SU-DHL-6 (cell line): ENCODE measurements at regions not wholly inside any gene's neighbourhood (a gene's known extent, or its start where the extent isn't known, plus 50 kb on each side); places are given as distances from the start of the nearest gene placed in this dataset.

Experiments
- H2AFZ ChIP-seq: fragments of 200-600 bp; sonication (generic); 2 replicates; pipeline ENCODE4 v1.6.1; 2014; ENCODE audit warnings: low read depth, mild to moderate bottlenecking, moderate library complexity, mixed read lengths, antibody characterized with exemption, low read length; ENCODE audit not compliant: severe bottlenecking
- H3F3A ChIP-seq: fragments of 200-600 bp; shearing (Covaris generic); 2 replicates; pipeline ENCODE4 v1.6.0; 2016; ENCODE audit warnings: antibody characterized with exemption, mild to moderate bottlenecking; ENCODE audit not compliant: insufficient read depth
- H3K27ac ChIP-seq: fragments of 200-600 bp; sonication (generic); 2 replicates; pipeline ENCODE4 v1.5.1; 2016; ENCODE audit warnings: low read depth, mild to moderate bottlenecking, low read length, moderate library complexity, mixed read lengths
- H3K27me3 ChIP-seq: fragments of 200-600 bp; sonication (generic), shearing (Covaris generic); 2 replicates; pipeline ENCODE4 v1.6.0; 2014; ENCODE audit warnings: mild to moderate bottlenecking, low read length
- H3K36me3 ChIP-seq: fragments of 200-600 bp; sonication (generic); 2 replicates; pipeline ENCODE4 v1.6.1; 2014; ENCODE audit warnings: mild to moderate bottlenecking, low read length, mixed read lengths
- H3K4me2 ChIP-seq: fragments of 300-600, 200-600 bp; shearing (Covaris generic), sonication (generic); 2 replicates; pipeline ENCODE4 v1.6.0; 2014; ENCODE audit warnings: low read length, low read depth, mild to moderate bottlenecking; ENCODE audit not compliant: poor library complexity, severe bottlenecking
- H3K4me3 ChIP-seq: fragments of 200-600 bp; sonication (generic); 2 replicates; pipeline ENCODE4 v1.5.1; 2014; ENCODE audit warnings: antibody characterized with exemption, low read length, mild to moderate bottlenecking, mixed read lengths; ENCODE audit not compliant: insufficient read depth, poor library complexity, severe bottlenecking
- H3K79me2 ChIP-seq: fragments of 200-600 bp; sonication (generic); 2 replicates; pipeline ENCODE4 v1.6.1; 2014; ENCODE audit warnings: mild to moderate bottlenecking, low read length, moderate library complexity; ENCODE audit not compliant: insufficient read depth
- H3K9ac ChIP-seq: fragments of 200-600 bp; sonication (generic); 2 replicates; pipeline ENCODE4 v1.7.0; 2014; ENCODE audit warnings: mild to moderate bottlenecking, low read length
- H3K9me2 ChIP-seq: fragments of 200-600 bp; sonication (generic); replicated peaks from 2 replicates; pipeline ENCODE4 v1.6.1; 2014; ENCODE audit warnings: low read length; ENCODE audit not compliant: insufficient read depth
- H3K9me3 ChIP-seq: fragments of 200-600 bp; sonication (generic); 2 replicates; pipeline ENCODE4 v1.6.1; 2014; ENCODE audit warnings: low read length, mixed read lengths; ENCODE audit not compliant: insufficient read depth
- H4K20me1 ChIP-seq: fragments of 200-600 bp; sonication (generic); 2 replicates; pipeline ENCODE4 v1.6.1; 2014; ENCODE audit warnings: low read depth, mild to moderate bottlenecking, antibody characterized with exemption, low read length, moderate library complexity, mixed read lengths
- EZH2phosphoT487 ChIP-seq: fragments of 200-600 bp; sonication (generic), shearing (Covaris generic); conservative IDR thresholded peaks from 2 replicates; pipeline ENCODE4 v1.6.1; 2018; ENCODE audit warnings: mild to moderate bottlenecking, antibody characterized with exemption, low read length, moderate library complexity, mixed read lengths
- TF ChIP-seq, protein P1 (sequence below): fragments of 200-600 bp; sonication (generic); IDR thresholded peaks from one replicate; pipeline ENCODE4 v1.5.1; 2017; ENCODE audit warnings: antibody characterized with exemption, mild to moderate bottlenecking, low read length, moderate library complexity; ENCODE audit not compliant: insufficient read depth, poor library complexity, severe bottlenecking

DNA sequence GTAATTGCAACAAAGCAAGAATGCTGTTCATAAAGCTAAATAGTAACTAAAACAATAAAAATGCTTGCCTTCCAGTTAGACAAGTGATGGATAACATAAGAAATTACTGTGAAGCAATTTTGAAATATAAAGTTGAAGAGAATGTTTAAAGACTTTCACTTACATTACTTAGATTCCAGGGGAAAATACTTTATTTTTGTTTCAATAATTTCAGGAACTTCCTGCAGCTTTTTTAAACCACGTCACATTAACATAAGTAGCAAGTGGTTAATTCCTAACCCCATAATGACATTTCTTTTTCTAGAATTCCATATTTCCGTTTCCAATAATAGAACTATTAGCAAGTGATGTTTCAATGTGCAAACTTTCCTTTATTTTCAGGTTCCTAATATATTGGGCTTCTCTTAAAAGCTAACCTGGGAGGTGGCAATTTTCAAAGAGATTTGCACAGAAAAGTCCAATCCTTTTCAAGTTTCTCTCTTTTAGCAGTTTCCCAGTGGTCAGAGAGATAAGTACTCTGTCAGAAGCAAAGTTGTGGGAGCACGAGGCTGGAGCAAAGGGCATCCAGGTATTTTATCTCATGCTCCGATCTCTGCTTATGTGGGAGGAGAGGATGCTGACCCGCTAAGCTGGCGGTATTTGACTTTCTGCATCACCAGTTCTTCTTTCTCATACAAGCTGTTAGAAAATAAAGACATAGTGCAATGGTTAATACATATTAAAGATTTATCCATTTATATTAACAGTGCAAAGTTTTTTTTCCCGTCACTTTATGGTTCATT, 1025.3 kb downstream of the EFNB2 start:
- Histone ChIP-seq H3K4me3 (no peak overlapping the region), H3F3A (no peaks in the 10 kb centered on the region), H2AFZ (no peak overlapping the region), H3K27me3 (no peaks in the 10 kb centered on the region), H3K27ac (no peak overlapping the region), H3K9ac (no peak overlapping the region), H3K9me2 (no peaks in the 10 kb centered on the region), H3K4me2 (no peak overlapping the region), H4K20me1 (no peaks in the 10 kb centered on the region), H3K36me3 (no peaks in the 10 kb centered on the region), H3K79me2 (no peaks in the 10 kb centered on the region), H3K9me3 (no peaks in the 10 kb centered on the region)
- TF ChIP-seq EZH2phosphoT487, result no peak
- TF ChIP-seq, protein P1, sequence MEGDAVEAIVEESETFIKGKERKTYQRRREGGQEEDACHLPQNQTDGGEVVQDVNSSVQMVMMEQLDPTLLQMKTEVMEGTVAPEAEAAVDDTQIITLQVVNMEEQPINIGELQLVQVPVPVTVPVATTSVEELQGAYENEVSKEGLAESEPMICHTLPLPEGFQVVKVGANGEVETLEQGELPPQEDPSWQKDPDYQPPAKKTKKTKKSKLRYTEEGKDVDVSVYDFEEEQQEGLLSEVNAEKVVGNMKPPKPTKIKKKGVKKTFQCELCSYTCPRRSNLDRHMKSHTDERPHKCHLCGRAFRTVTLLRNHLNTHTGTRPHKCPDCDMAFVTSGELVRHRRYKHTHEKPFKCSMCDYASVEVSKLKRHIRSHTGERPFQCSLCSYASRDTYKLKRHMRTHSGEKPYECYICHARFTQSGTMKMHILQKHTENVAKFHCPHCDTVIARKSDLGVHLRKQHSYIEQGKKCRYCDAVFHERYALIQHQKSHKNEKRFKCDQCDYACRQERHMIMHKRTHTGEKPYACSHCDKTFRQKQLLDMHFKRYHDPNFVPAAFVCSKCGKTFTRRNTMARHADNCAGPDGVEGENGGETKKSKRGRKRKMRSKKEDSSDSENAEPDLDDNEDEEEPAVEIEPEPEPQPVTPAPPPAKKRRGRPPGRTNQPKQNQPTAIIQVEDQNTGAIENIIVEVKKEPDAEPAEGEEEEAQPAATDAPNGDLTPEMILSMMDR, result no peak

DNA sequence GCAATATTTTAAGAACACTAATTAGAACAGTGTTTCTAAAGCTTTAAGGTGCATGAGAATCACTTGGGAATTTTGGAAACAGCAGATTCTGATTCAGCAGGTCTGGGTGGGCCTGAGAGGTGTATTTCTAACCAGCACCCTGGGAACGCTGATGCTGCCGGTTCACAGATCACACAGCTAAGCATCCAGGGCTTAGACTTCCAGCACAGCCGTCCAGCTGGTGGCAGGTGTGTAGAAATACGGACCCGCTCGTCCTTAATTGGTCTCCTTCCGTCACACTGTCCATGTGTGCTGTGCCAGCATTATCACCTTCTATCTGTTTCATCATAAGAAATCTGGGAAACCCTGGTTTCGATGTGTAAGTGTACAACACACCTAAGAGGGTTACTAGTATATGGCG, 1029.0 kb downstream of the EFNB2 start:
- H3K9me3 ChIP-seq, result no peaks in the 10 kb centered on the region
- H3K27me3 ChIP-seq, result no peaks in the 10 kb centered on the region
- no peak overlapping the region for H3K27ac ChIP-seq
- no peaks in the 10 kb centered on the region for H4K20me1 ChIP-seq
- H3K9ac ChIP-seq, result no peak overlapping the region
- H3K79me2 ChIP-seq, result no peaks in the 10 kb centered on the region
- no peaks in the 10 kb centered on the region for H3K9me2 ChIP-seq
- H3K4me3 ChIP-seq, result no peak overlapping the region
- H2AFZ ChIP-seq, result no peak overlapping the region
- no peaks in the 10 kb centered on the region for H3F3A ChIP-seq
- no peak overlapping the region for H3K4me2 ChIP-seq
- no peaks in the 10 kb centered on the region for H3K36me3 ChIP-seq
- TF ChIP-seq, protein P1, result no peak
- TF ChIP-seq EZH2phosphoT487, result no peak

DNA sequence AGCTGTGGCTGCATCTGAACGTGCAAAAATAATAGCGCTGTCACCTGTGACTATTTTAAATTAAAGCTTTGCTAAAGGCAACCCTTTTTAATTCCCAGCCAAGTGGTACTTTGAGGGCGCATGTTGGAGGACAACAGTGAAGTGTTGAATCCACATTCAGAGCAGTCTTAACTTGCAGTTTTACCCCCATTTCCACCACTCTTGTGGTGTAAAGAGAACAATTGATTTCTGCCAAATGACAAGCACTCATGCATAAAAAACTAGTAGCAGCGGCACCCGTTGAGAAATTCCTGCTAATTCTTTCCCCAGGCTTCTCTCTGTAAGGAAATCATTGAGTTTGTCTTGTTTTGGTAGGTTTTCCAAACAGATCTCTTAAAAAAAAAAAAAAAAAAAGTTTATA, 1033.3 kb downstream of the EFNB2 start:
- Histone ChIP-seq H4K20me1 (no peaks in the 10 kb centered on the region), H3K4me3 (no peak overlapping the region), H3K27me3 (no peaks in the 10 kb centered on the region), H3K27ac (no peak overlapping the region), H3K9me3 (no peaks in the 10 kb centered on the region), H3F3A (no peaks in the 10 kb centered on the region), H3K36me3 (no peaks in the 10 kb centered on the region), H3K4me2 (no peak overlapping the region), H3K9me2 (no peaks in the 10 kb centered on the region), H3K9ac (no peak overlapping the region), H2AFZ (no peak overlapping the region), H3K79me2 (no peaks in the 10 kb centered on the region)
- no peak for TF ChIP-seq EZH2phosphoT487
- TF ChIP-seq, protein P1, result no peak
